Heart left ventricle (tissue), 16 donors: ENCODE measurements at regions not wholly inside any gene's neighbourhood (a gene's known extent, or its start where the extent isn't known, plus 50 kb on each side); places are given as distances from the start of the nearest gene placed in this dataset.

Experiments
- ATAC-seq, 4 donors: fragments of 200-7000 bp; cut with Tn5 transposase; one replicate each; pipeline ENCODE4 v1.9.1; 2020 to 2022; ENCODE audit warnings: moderate library complexity in 4 of 4, mild to moderate bottlenecking in 3 of 4, moderate number of reproducible peaks in 1 of 4
- DNase-seq, 5 donors: peaks; one replicate each; pipeline ENCODE4 v3.0.0-alpha.2; 2020
- H3K27ac ChIP-seq, 12 donors: fragments of 200-600 bp; sonication (generic) in 4 of 12; one replicate each; pipeline versions ENCODE4 v1.5.0 to v1.8.0; 2016 to 2022; ENCODE audit warnings: mild to moderate bottlenecking in 2 of 12
- H3K27me3 ChIP-seq, 9 donors: fragments of 200-600 bp; sonication (generic) in 2 of 9; one replicate each; pipeline versions ENCODE4 v1.5.1 to v1.8.0; 2016 to 2022; ENCODE audit warnings: mild to moderate bottlenecking in 3 of 9
- H3K36me3 ChIP-seq, 9 donors: fragments of 200-600 bp; sonication (generic) in 2 of 9; one replicate each; pipeline versions ENCODE4 v1.5.0 to v1.8.0; 2018 to 2022; ENCODE audit warnings: mild to moderate bottlenecking in 2 of 9
- H3K4me1 ChIP-seq, 12 donors: fragments of 200-600 bp; sonication (generic) in 4 of 12; one replicate each; pipeline versions ENCODE4 v1.5.0 to v1.8.0; 2016 to 2022; ENCODE audit warnings: mild to moderate bottlenecking in 3 of 12
- H3K4me3 ChIP-seq, 12 donors: fragments of 200-600 bp; sonication (generic) in 4 of 12; one replicate each; pipeline versions ENCODE4 v1.5.0 to v1.8.0; 2017 to 2022; ENCODE audit warnings: mild to moderate bottlenecking in 9 of 12, moderate library complexity in 4 of 12
- H3K9me3 ChIP-seq, 12 donors: fragments of 200-600 bp; sonication (generic) in 4 of 12; one replicate each; pipeline versions ENCODE4 v1.5.0 to v1.8.0; 2016 to 2022; ENCODE audit warnings: mild to moderate bottlenecking in 1 of 12
- CTCF ChIP-seq, 12 donors: fragments of 200-600 bp; sonication (generic) in 4 of 12; IDR thresholded peaks; one replicate each; pipeline versions ENCODE4 v1.5.0 to v1.8.0; 2018 to 2022; ENCODE audit warnings: antibody characterized with exemption in 12 of 12, mild to moderate bottlenecking in 5 of 12
- POLR2A ChIP-seq, 2 donors: fragments of 450-650 bp; IDR thresholded peaks; one replicate each; pipeline ENCODE4 v1.6.1; 2017; ENCODE audit warnings: antibody characterized with exemption in 2 of 2, mild to moderate bottlenecking in 2 of 2, moderate library complexity in 2 of 2
- WGBS, 4 donors: extraction: QIAGEN DNeasy Blood & Tissue Kit in 2 of 4; methylation state at CpG; one replicate each; pipeline versions ENCODE4 v1.1.5 to v1.1.7; 2013 to 2018; 5-methylcytosine and 5-hydroxymethylcytosine counted together
- intact Hi-C, 10 donors: fragments of 100-400 bp; cut with DNase I; formaldehyde crosslinking; loops; one replicate each; pipeline versions ENCODE4 v1.11.1 to v1.14.2; 2022
- donor health status: ischemic (EF 13 %, LVEDD 7.1; RV severe dilation, severe dysfunction).
- donor health status: healthy with polysubstance abuse.
- donor health status: DM: no; HTN: yes; CAD: no.
- donor health status: DM: no; HTN: no; CAD: no.
- donor health status: ischemic (EF 25% LVEDD 6.9; RV normal size, moderate dysfunction).
- donor health status: ischemic (EF 25% LVEDD 5.7; RV mildly dilated, moderate dysfunction).
- donor health status: healthy.
- donor health status: DM: yes; HTN: yes; CAD: no.
- donor health status: ischemic (EF 35%, LVEDD 5.7; RV mildly dilated, moderate dysfunction).
- donor health status: nonischemic (EF 11% LVEDD 7.7; RV severe dilation, severe dysfunction).
- donor health status: DM: yes; HTN: yes; CAD: no.
- donor health status: PGD.
- donor health status: ischemic (EF 29% LVEDD 5.4; RV normal size, mild dysfunction).
- donor health status: nonischemic (EF 23%, LVEDD 6.1; RV moderate dilation, normal function).

GRCh38 chr13:40165316-40165932 lies 501.0 kb downstream of the FOXO1 start:
- TF ChIP-seq POLR2A (IDR thresholded peaks at IDR 0.05) = no peak
- TF ChIP-seq CTCF (IDR thresholded peaks at IDR 0.05) = no peak
- H3K36me3 ChIP-seq = no peaks in the 10 kb centered on the region
- H3K9me3 ChIP-seq = no peaks in the 10 kb centered on the region
- intact Hi-C loops = no loop called here
- H3K4me1 ChIP-seq = peaks cover 0 to 17% (median 0%) of the 10 kb centered on the region in 12 donors
- no peak for ATAC-seq
- 40 to 52% (median 47%) methylated on average over 2 of the region's 2 CpGs for WGBS, 4 donors
- H3K27ac ChIP-seq = no peak overlapping the region
- no peaks in the 10 kb centered on the region for H3K27me3 ChIP-seq
- DNase-seq = no peak
- no peak overlapping the region for H3K4me3 ChIP-seq

DNA sequence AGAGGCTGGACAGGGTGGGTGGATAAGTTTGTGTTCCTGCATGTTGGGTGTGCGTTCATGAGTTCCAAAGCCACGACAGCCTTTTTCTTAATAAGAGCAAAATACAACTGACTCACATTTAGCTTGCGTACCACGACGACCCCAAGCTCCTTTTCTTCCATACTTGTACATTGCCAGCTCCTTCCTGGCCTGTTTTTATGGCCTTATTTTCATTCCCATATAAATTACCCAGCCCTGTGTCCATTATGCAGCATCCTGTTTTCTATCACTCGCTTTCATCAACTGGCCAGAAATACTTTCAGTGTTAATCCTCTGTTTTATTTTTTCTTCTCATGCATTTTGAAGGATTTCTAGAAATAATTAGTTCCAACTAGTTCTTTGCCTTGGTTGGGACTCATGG lies 499.1 kb downstream of the FOXO1 start:
- Histone ChIP-seq H3K4me3 (no peak overlapping the region), H3K4me1 (peaks cover 0 to 14% (median 0%) of the 10 kb centered on the region in 12 donors), H3K27me3 (no peaks in the 10 kb centered on the region), H3K9me3 (no peaks in the 10 kb centered on the region), H3K36me3 (no peaks in the 10 kb centered on the region), H3K27ac (no peak overlapping the region)
- TF ChIP-seq POLR2A (IDR thresholded peaks at IDR 0.05) (no peak), CTCF (IDR thresholded peaks at IDR 0.05) (no peak)
- intact Hi-C loops = loop anchor here in 1 of 10 donors (2.0 kb wide), 1 partner anchor 41 kb away; no protein-coding TSS in a partner anchor
- no peak for ATAC-seq
- DNase-seq = no peak
- 92 to 95% (median 93%) methylated on average over 6 of the region's 6 CpGs for WGBS, 4 donors

DNA sequence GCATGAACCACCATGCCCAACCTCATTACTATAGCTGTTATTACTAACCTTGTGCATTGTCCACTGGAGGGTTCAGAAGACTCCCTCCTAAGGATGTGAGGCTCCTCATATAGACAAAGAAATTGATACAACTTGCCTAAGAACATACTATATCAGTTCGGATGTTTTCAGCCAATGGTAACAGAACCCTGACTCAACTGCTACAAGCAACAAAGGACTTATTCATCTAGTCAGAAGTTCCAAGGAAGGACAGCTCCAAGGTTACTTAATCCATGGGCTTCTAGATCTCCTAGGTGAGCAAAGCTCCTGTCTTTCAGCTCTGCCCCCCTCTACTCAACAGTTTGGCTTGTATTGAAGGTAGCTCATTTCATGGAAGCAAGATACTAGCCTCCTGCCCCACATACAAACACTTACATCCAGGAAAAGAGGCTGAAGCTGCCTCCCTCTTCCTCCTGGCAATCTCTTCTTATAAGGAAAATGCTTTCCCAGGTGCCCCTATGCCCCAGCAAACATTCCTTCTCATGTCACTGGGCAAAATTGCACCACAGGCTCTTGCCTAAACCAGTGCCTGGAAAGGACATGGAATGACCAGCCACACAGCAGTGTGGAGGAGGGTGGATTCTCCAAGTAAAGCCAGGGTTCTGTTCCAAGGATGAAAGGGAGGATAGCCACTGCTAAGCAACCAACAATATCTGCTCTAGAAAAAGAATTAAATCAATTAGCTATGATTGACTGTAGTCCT lies 497.8 kb downstream of the FOXO1 start:
- no peaks in the 10 kb centered on the region for H3K36me3 ChIP-seq
- H3K4me1 ChIP-seq = peaks cover 0 to 11% (median 0%) of the 10 kb centered on the region in 12 donors
- WGBS, 4 donors = 83 to 100% (median 90%) methylated on average over 1 of the region's 1 CpG
- no peak overlapping the region for H3K4me3 ChIP-seq
- H3K27me3 ChIP-seq = no peaks in the 10 kb centered on the region
- DNase-seq (no peak), ATAC-seq (no peak)
- H3K9me3 ChIP-seq = no peaks in the 10 kb centered on the region
- no peak overlapping the region for H3K27ac ChIP-seq
- no peak for TF ChIP-seq CTCF (IDR thresholded peaks at IDR 0.05)
- TF ChIP-seq POLR2A (IDR thresholded peaks at IDR 0.05) = no peak
- intact Hi-C loops = no loop called here

GRCh38 chr13:40169476-40169875 lies 497.0 kb downstream of the FOXO1 start:
- no peak overlapping the region for H3K27ac ChIP-seq
- no peak for DNase-seq
- H3K36me3 ChIP-seq = no peaks in the 10 kb centered on the region
- no peaks in the 10 kb centered on the region for H3K9me3 ChIP-seq
- no peak for ATAC-seq
- H3K27me3 ChIP-seq = no peaks in the 10 kb centered on the region
- TF ChIP-seq POLR2A (IDR thresholded peaks at IDR 0.05) (no peak), CTCF (IDR thresholded peaks at IDR 0.05) (no peak)
- 89 to 96% (median 93%) methylated on average over 4 of the region's 4 CpGs for WGBS, 4 donors
- peaks cover 0 to 4% (median 0%) of the 10 kb centered on the region in 12 donors for H3K4me1 ChIP-seq
- intact Hi-C loops = no loop called here
- no peak overlapping the region for H3K4me3 ChIP-seq
